ENCODE measurements at regions not wholly inside any gene's neighbourhood (a gene's known extent, or its start where the extent isn't known, plus 50 kb on each side); places are given as distances from the start of the nearest gene placed in this dataset.

- H3K27me3 ChIP-seq (ENCODE audit: low read depth, low read length), result no peaks in the 10 kb centered on the region
- H3K36me3 ChIP-seq (ENCODE audit: control insufficient read depth in 1 of 2, insufficient read depth in 2 of 2, low read length in 2 of 2), result no peaks in the 10 kb centered on the region
- H3K9me3 ChIP-seq (ENCODE audit: control insufficient read depth in 1 of 2, low read length in 2 of 2), result no peaks in the 10 kb centered on the region
- no peak overlapping the region for H3K4me3 ChIP-seq (ENCODE audit: low read depth in 1 of 2, low read length in 2 of 2)
- H3K4me1 ChIP-seq (ENCODE audit: control insufficient read depth in 1 of 2, insufficient read depth in 2 of 2, low read length in 2 of 2), result no peaks in the 10 kb centered on the region
- no peak overlapping the region for H3K27ac ChIP-seq (ENCODE audit: low read length)
These were observed 415.2 kb downstream of the KCTD12 start for GRCh38 chr13:76470991-76471390.

DNA sequence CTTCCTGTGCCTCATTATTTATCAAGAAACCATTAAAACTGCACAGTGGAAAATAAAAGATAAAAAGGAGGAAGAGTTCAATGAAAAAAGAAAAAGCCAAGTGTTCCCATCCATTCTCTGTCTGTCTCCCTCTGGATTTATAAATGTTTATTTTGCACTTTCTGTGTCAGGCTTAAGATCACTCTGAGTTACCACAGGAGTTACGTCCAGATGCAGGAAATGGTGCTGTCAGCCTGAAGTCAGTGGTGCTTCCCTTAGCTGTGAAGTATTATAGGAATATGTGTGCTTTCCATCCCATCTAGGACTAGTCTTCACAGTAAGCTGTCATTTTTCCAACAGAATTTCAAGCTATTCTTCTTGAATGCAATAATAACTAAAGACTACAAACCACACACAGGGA is 420.2 kb downstream of the KCTD12 start:
- Histone ChIP-seq H3K4me1 (ENCODE audit: control insufficient read depth in 1 of 2, insufficient read depth in 2 of 2, low read length in 2 of 2) (no peaks in the 10 kb centered on the region), H3K4me3 (ENCODE audit: low read depth in 1 of 2, low read length in 2 of 2) (no peak overlapping the region), H3K36me3 (ENCODE audit: control insufficient read depth in 1 of 2, insufficient read depth in 2 of 2, low read length in 2 of 2) (no peaks in the 10 kb centered on the region), H3K27ac (ENCODE audit: low read length) (no peak overlapping the region), H3K9me3 (ENCODE audit: control insufficient read depth in 1 of 2, low read length in 2 of 2) (no peaks in the 10 kb centered on the region), H3K27me3 (ENCODE audit: low read depth, low read length) (no peaks in the 10 kb centered on the region)

- no peaks in the 10 kb centered on the region for H3K36me3 ChIP-seq (ENCODE audit: control insufficient read depth in 1 of 2, insufficient read depth in 2 of 2, low read length in 2 of 2)
- H3K27me3 ChIP-seq (ENCODE audit: low read depth, low read length), result no peaks in the 10 kb centered on the region
- H3K4me3 ChIP-seq (ENCODE audit: low read depth in 1 of 2, low read length in 2 of 2), result no peak overlapping the region
- H3K4me1 ChIP-seq (ENCODE audit: control insufficient read depth in 1 of 2, insufficient read depth in 2 of 2, low read length in 2 of 2), result peaks cover 0 to 6% of the 10 kb centered on the region in 2 donors
- no peak overlapping the region for H3K27ac ChIP-seq (ENCODE audit: low read length)
- no peaks in the 10 kb centered on the region for H3K9me3 ChIP-seq (ENCODE audit: control insufficient read depth in 1 of 2, low read length in 2 of 2)
These were observed 422.9 kb downstream of the KCTD12 start for GRCh38 chr13:76463314-76463713.

DNA sequence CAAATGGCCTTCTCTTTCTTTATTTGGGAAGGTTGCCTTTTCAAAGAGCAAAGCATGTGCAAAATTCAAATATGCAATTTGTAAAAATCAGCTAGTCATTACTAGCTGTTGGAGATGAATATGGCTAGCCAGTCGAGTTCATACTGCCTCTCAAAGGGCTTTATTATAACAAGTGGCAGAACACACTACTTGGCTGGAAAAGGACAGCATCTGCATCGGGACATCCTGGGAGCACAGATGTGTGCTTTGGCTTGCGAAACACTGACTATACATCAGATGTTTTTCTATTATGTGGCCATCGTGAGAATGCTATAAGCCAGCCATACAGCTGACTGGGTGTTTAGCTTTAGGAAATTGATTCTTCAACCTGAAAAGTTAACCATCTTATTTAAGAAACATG is 424.2 kb downstream of the KCTD12 start:
- Histone ChIP-seq H3K9me3 (ENCODE audit: control insufficient read depth in 1 of 2, low read length in 2 of 2) (no peaks in the 10 kb centered on the region), H3K27me3 (ENCODE audit: low read depth, low read length) (no peaks in the 10 kb centered on the region), H3K27ac (ENCODE audit: low read length) (no peak overlapping the region), H3K36me3 (ENCODE audit: control insufficient read depth in 1 of 2, insufficient read depth in 2 of 2, low read length in 2 of 2) (no peaks in the 10 kb centered on the region), H3K4me1 (ENCODE audit: control insufficient read depth in 1 of 2, insufficient read depth in 2 of 2, low read length in 2 of 2) (peaks cover 0 to 6% of the 10 kb centered on the region in 2 donors), H3K4me3 (ENCODE audit: low read depth in 1 of 2, low read length in 2 of 2) (no peak overlapping the region)

DNA sequence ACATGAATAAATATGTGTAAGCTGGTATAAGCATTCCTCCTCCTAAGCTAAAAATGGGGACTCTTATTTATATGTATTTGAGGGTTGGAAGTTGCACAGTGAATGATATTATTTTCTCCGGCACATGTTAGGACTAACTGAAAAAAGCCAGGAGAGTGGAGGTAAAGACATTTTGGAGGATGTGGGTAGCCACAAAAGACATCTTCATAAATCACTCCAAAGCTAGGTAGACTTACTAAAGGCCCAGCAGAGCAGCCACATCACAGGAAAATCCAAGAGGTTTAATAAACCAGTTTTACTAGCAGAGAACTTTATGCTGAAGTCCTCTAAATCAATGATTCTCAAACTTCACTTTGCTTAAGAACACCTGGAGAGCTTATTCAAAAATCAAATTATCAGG is 424.7 kb downstream of the KCTD12 start:
- Histone ChIP-seq H3K27me3 (ENCODE audit: low read depth, low read length) (no peaks in the 10 kb centered on the region), H3K36me3 (ENCODE audit: control insufficient read depth in 1 of 2, insufficient read depth in 2 of 2, low read length in 2 of 2) (no peaks in the 10 kb centered on the region), H3K9me3 (ENCODE audit: control insufficient read depth in 1 of 2, low read length in 2 of 2) (no peaks in the 10 kb centered on the region), H3K4me1 (ENCODE audit: control insufficient read depth in 1 of 2, insufficient read depth in 2 of 2, low read length in 2 of 2) (peaks cover 0 to 6% of the 10 kb centered on the region in 2 donors), H3K27ac (ENCODE audit: low read length) (no peak overlapping the region), H3K4me3 (ENCODE audit: low read depth in 1 of 2, low read length in 2 of 2) (no peak overlapping the region)

DNA sequence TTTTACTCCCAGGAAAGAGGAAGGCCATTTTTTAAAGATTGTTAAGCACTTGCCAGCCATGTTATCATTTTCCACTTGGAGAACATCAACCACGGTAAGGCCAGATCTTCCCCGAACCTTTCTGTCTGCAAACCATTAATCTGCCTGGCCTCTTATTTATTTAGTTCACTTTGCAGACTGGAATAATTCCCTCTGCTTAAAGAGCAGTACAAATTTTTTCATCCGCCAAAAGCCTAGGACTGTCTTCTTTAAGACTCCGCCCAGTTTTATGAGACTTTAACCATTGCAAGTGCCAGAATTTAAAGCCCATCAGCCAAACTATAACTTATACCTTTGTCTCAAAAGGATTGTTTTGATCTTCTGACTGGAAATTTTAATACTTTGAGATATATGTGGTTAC is 426.3 kb downstream of the KCTD12 start:
- Histone ChIP-seq H3K9me3 (ENCODE audit: control insufficient read depth in 1 of 2, low read length in 2 of 2) (no peaks in the 10 kb centered on the region), H3K27ac (ENCODE audit: low read length) (no peak overlapping the region), H3K36me3 (ENCODE audit: control insufficient read depth in 1 of 2, insufficient read depth in 2 of 2, low read length in 2 of 2) (no peaks in the 10 kb centered on the region), H3K4me1 (ENCODE audit: control insufficient read depth in 1 of 2, insufficient read depth in 2 of 2, low read length in 2 of 2) (peaks cover 0 to 6% of the 10 kb centered on the region in 2 donors), H3K27me3 (ENCODE audit: low read depth, low read length) (no peaks in the 10 kb centered on the region), H3K4me3 (ENCODE audit: low read depth in 1 of 2, low read length in 2 of 2) (no peak overlapping the region)

- Histone ChIP-seq H3K36me3 (ENCODE audit: control insufficient read depth in 1 of 2, insufficient read depth in 2 of 2, low read length in 2 of 2) (no peaks in the 10 kb centered on the region), H3K9me3 (ENCODE audit: control insufficient read depth in 1 of 2, low read length in 2 of 2) (peaks cover 0 to 15% of the 10 kb centered on the region in 2 donors), H3K27me3 (ENCODE audit: low read depth, low read length) (no peaks in the 10 kb centered on the region), H3K4me1 (ENCODE audit: control insufficient read depth in 1 of 2, insufficient read depth in 2 of 2, low read length in 2 of 2) (peaks cover 0 to 6% of the 10 kb centered on the region in 2 donors), H3K4me3 (ENCODE audit: low read depth in 1 of 2, low read length in 2 of 2) (no peak overlapping the region), H3K27ac (ENCODE audit: low read length) (no peak overlapping the region)
These were observed 430.2 kb downstream of the KCTD12 start for GRCh38 chr13:76455960-76456359.

DNA sequence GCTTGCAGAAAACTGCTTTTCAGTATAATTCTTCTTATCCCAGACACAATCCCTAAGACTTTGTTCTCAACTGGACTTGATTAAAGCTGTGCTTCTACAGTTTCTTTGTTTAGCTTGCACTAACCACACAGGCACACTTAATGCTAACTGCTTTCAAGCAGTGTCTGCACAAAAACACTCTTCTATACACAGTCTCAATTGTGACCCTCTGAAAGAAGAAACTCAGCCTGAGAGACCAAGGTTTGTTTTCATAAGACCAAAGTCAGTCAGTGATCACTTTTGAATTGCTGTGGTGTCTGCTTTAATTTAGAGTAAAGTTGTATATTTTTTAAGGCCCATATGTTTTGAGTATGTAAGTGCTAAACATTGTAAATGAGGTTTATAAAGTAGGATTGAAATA is 431.2 kb downstream of the KCTD12 start:
- H3K27ac ChIP-seq (ENCODE audit: low read length), result no peak overlapping the region
- H3K27me3 ChIP-seq (ENCODE audit: low read depth, low read length), result no peaks in the 10 kb centered on the region
- H3K4me1 ChIP-seq (ENCODE audit: control insufficient read depth in 1 of 2, insufficient read depth in 2 of 2, low read length in 2 of 2), result peaks cover 0 to 5% of the 10 kb centered on the region in 2 donors
- H3K36me3 ChIP-seq (ENCODE audit: control insufficient read depth in 1 of 2, insufficient read depth in 2 of 2, low read length in 2 of 2), result no peaks in the 10 kb centered on the region
- H3K4me3 ChIP-seq (ENCODE audit: low read depth in 1 of 2, low read length in 2 of 2), result no peak overlapping the region
- H3K9me3 ChIP-seq (ENCODE audit: control insufficient read depth in 1 of 2, low read length in 2 of 2), result peaks cover 0 to 15% of the 10 kb centered on the region in 2 donors

- Histone ChIP-seq H3K9me3 (ENCODE audit: control insufficient read depth in 1 of 2, low read length in 2 of 2) (peaks cover 0 to 15% of the 10 kb centered on the region in 2 donors), H3K27ac (ENCODE audit: low read length) (no peak overlapping the region), H3K4me1 (ENCODE audit: control insufficient read depth in 1 of 2, insufficient read depth in 2 of 2, low read length in 2 of 2) (no peaks in the 10 kb centered on the region), H3K36me3 (ENCODE audit: control insufficient read depth in 1 of 2, insufficient read depth in 2 of 2, low read length in 2 of 2) (no peaks in the 10 kb centered on the region), H3K4me3 (ENCODE audit: low read depth in 1 of 2, low read length in 2 of 2) (no peak overlapping the region), H3K27me3 (ENCODE audit: low read depth, low read length) (no peaks in the 10 kb centered on the region)
These were observed 436.5 kb downstream of the KCTD12 start for GRCh38 chr13:76449716-76450115.

GRCh38 chr13:76446191-76446590 is 440.0 kb downstream of the KCTD12 start:
- Histone ChIP-seq H3K27me3 (ENCODE audit: low read depth, low read length) (no peaks in the 10 kb centered on the region), H3K9me3 (ENCODE audit: control insufficient read depth in 1 of 2, low read length in 2 of 2) (no peaks in the 10 kb centered on the region), H3K4me1 (ENCODE audit: control insufficient read depth in 1 of 2, insufficient read depth in 2 of 2, low read length in 2 of 2) (no peaks in the 10 kb centered on the region), H3K4me3 (ENCODE audit: low read depth in 1 of 2, low read length in 2 of 2) (no peak overlapping the region), H3K36me3 (ENCODE audit: control insufficient read depth in 1 of 2, insufficient read depth in 2 of 2, low read length in 2 of 2) (no peaks in the 10 kb centered on the region), H3K27ac (ENCODE audit: low read length) (no peak overlapping the region)

GRCh38 chr13:76440568-76440967 is 445.6 kb downstream of the KCTD12 start:
- Histone ChIP-seq H3K36me3 (ENCODE audit: control insufficient read depth in 1 of 2, insufficient read depth in 2 of 2, low read length in 2 of 2) (no peaks in the 10 kb centered on the region), H3K27ac (ENCODE audit: low read length) (no peak overlapping the region), H3K27me3 (ENCODE audit: low read depth, low read length) (no peaks in the 10 kb centered on the region), H3K9me3 (ENCODE audit: control insufficient read depth in 1 of 2, low read length in 2 of 2) (no peaks in the 10 kb centered on the region), H3K4me1 (ENCODE audit: control insufficient read depth in 1 of 2, insufficient read depth in 2 of 2, low read length in 2 of 2) (no peaks in the 10 kb centered on the region), H3K4me3 (ENCODE audit: low read depth in 1 of 2, low read length in 2 of 2) (no peak overlapping the region)

DNA sequence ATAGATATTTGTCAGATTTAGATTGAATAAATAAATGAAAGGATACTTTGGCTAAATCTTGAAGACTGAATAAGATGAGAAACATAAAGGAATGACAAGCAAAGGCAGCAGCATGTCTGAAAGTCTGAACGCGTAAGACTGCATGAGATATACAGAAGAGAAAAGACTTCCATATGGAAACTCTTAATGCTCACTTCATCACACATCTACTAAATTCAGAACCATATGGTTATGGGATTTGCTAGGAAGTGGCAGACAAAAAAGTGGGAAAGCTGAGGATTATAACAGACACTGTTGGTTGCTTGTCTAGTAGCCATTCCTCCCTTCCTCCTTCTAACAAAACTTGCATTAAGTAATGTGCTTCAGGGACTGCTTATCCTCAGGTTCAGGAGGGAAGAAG is 446.7 kb downstream of the KCTD12 start:
- H3K4me3 ChIP-seq (ENCODE audit: low read depth in 1 of 2, low read length in 2 of 2), result no peak overlapping the region
- H3K27ac ChIP-seq (ENCODE audit: low read length), result no peak overlapping the region
- H3K27me3 ChIP-seq (ENCODE audit: low read depth, low read length), result no peaks in the 10 kb centered on the region
- no peaks in the 10 kb centered on the region for H3K36me3 ChIP-seq (ENCODE audit: control insufficient read depth in 1 of 2, insufficient read depth in 2 of 2, low read length in 2 of 2)
- no peaks in the 10 kb centered on the region for H3K9me3 ChIP-seq (ENCODE audit: control insufficient read depth in 1 of 2, low read length in 2 of 2)
- no peaks in the 10 kb centered on the region for H3K4me1 ChIP-seq (ENCODE audit: control insufficient read depth in 1 of 2, insufficient read depth in 2 of 2, low read length in 2 of 2)

Measured in muscle layer of duodenum (tissue), 2 donors.